Embryonic facial prominence (tissue), 1 donor: ENCODE measurements at regions not wholly inside any gene's neighbourhood (a gene's known extent, or its start where the extent isn't known, plus 50 kb on each side); places are given as distances from the start of the nearest gene placed in this dataset.
"Not testable (repeated sequence)": the region's sequence is repeated elsewhere in the genome, so short reads cannot be mapped to it uniquely, and the experiment has no call there.

Experiments
- DNase-seq: peaks from one replicate; pipeline ENCODE4 v3.0.0-alpha.2; 2016; ENCODE audit errors: extremely low spot score

GRCh38 chr4:164087733-164088132, 593.2 kb downstream of the TMA16 start:
- no peak for DNase-seq

DNA sequence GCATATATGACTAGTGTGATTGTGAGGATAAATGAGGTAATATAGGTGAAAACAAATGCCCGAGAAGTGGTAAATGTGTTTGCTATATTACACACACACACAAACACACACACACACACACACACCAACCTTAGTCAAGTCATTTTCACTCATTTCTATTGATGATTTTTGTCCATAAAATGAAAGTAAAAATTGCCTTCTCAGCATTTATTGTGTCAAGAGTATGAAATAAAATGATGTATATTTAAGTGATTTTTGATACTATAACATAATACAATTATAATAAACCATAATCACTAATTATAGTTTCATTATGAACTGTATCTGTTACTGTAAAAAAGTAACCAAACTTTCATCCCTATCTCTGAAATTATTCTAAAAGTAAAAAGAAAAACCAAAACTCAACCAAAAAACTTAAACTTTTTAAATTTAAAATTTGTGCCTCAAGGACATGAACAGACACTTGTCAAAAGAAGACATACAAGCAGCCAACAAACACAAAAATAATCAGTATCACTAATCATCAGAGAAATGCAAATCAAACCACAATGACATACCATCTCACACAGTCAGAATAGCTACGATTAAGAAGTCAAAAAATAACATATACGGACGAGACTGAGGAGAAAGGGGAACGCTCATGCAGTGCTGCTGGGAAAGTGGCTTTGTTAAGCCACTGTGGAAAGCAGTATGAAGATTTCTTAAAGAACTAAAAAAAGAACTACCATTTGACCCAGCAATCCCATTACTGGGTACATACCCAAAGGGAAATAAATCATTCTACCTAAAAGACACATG, 601.0 kb downstream of the TMA16 start:
- DNase-seq: no peak

GRCh38 chr4:164096766-164097518, 602.5 kb downstream of the TMA16 start:
- no peak for DNase-seq

GRCh38 chr4:164100741-164101365, 606.4 kb downstream of the TMA16 start:
- DNase-seq: not testable (repeated sequence)

- no peak for DNase-seq
Observed at GRCh38 chr4:164108971-164109370, 614.5 kb downstream of the TMA16 start.

DNA sequence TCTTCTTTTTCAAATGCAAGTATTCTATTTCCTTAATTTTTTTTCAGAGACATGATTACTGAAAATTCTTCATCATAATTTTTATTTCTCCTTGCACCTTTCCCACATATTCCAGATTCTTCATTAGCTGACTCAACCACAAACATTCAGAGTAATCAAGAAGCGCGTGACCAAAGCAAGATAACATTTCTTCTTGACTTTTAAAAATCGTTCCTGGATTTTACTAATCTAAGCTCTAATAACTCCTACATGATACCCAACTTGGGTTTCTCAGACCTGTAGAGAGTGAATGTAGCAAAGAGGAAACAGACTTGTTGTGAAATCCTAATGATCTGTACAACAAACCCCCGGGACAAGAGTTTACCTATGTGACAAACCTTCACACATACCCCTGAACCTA, 615.0 kb downstream of the TMA16 start:
- no peak for DNase-seq

- DNase-seq: no peak
Observed at GRCh38 chr4:164115236-164115635, 620.7 kb downstream of the TMA16 start.

DNA sequence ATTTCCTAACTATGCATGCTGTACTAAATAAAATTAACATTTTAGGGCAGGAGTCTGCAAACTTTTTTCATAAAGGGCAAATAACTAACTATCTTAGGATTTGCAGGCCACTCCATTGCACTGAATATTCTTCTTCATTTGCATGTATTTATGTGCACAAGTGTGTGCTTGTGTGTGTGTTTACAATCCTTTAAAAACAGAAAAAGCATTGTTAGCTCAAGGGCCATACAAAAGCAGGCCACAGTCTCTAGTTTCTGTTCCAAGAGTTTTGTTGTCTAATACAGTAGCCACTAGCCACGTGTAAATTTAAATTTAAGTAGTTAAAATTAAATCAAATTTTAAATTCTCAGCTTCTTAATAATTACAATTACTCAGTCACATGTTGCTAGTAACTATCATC, 621.8 kb downstream of the TMA16 start:
- DNase-seq: no peak

GRCh38 chr4:164134388-164134787, 619.5 kb upstream of the SMIM31 start:
- DNase-seq: no peak

GRCh38 chr4:164136180-164136616, 617.7 kb upstream of the SMIM31 start:
- no peak for DNase-seq

DNA sequence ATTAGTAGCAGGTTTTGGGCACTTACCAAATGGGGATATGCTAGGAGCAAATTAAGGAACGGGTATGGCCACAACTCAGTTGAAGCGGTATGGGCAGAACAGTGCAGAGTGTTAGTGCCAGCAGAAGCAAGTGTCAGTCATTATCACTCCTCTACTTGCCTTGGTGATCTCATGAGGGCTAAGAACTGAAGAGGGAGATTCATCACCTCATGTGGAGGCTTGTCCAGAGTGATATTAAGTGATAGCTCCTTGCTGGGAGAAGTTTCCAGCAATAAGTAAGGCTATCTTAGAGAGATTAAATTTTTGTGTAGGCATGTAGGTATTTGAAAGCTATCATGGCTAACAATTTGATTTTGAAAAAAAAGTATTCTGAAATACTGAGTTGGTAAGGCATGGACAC, 615.4 kb upstream of the SMIM31 start:
- no peak for DNase-seq

GRCh38 chr4:164139291-164139690, 614.6 kb upstream of the SMIM31 start:
- no peak for DNase-seq

GRCh38 chr4:164141755-164142375, 612.1 kb upstream of the SMIM31 start:
- DNase-seq: not testable (repeated sequence)

GRCh38 chr4:164154416-164154815, 599.5 kb upstream of the SMIM31 start:
- no peak for DNase-seq

- DNase-seq: no peak
Observed at GRCh38 chr4:164169591-164169990, 584.3 kb upstream of the SMIM31 start.

DNA sequence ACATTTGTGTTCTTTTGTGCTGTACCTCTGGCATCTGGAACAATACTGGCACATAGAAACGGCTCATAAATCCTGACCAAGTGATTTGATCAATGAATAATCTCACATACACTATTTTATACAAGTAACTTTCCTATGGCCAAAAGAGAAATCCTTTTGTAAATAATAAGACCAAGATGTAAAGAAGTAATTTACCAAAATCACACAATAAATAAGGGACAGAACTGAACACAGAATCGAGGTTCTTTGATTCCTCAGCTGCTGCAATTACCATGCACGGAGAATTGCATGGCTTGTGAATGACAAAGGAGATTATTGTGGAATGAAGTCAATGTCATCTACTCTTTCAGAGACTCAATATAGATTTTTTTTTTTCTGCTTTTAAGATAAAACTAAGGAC, 576.8 kb upstream of the SMIM31 start:
- DNase-seq: no peak

DNA sequence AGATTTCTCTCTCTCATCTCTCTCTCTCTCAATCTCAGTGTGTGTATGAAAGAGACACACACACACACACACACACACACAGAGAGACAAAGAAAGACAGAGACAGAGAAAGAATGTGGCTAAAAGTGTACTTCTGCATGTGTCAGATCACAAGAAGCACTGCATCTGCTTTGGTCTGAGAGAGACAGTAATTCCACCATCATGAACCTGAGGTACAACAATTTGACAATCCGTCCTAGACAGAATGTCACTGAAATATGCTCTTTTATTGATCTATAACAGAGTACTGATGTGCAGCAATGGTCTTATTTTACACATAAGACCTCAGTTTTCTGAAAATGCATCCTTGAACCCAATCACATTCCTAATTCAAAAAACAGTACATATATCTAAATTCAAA, 576.2 kb upstream of the SMIM31 start:
- no peak for DNase-seq

- DNase-seq: no peak
Observed at GRCh38 chr4:164188236-164188635, 565.7 kb upstream of the SMIM31 start.

- DNase-seq: no peak
Observed at GRCh38 chr4:164192844-164193243, 561.1 kb upstream of the SMIM31 start.

DNA sequence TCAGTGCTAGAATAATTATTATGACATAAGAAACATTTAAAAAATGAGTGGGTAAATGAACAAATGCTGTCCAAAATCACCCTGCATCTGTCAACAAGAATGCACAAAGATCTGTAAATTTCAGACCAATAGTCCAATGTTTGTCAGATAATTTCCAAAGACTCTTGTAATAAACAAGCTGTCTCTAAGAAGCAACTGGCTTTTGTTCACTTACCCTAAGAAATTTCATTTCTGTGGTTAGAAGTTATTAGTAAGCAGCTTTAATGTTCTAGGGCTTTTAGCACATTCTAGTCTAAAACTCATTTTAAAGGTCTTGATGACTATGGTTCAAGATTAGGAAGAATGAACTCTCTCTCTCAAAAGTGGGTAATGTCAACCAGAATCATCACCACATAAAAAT, 560.3 kb upstream of the SMIM31 start:
- DNase-seq: no peak

DNA sequence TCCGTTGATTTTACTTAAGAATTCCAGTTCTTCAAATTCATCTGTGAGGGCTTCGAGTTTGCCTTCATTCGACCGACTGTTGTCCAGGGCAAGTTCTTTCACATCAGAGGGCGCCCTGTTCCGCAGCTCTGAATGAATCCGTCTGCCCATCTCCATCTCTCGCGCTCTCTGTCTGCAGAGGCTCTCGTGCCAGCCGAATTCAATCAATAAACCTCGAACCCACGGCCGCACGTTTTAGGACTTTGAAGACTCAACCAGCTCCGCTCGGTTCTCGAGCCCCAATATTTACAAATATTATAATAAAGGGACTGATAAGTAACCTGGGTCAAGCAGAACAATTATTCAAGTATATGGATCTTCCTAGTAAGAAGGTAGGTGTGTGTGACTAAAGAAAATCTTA, 556.4 kb upstream of the SMIM31 start:
- DNase-seq: no peak

GRCh38 chr4:164203476-164203875, 550.5 kb upstream of the SMIM31 start:
- DNase-seq: no peak
